T-helper 1 cell treated with Interleukin-12 subunit alpha and Interleukin-12 subunit beta and Interleukin-4 antibody, amounts not matched to agents 30 ng/mL and 1 ng/mL, for 36 hours (primary cell): ENCODE measurements at regions not wholly inside any gene's neighbourhood (a gene's known extent, or its start where the extent isn't known, plus 50 kb on each side); places are given as distances from the start of the nearest gene placed in this dataset.

Experiments
- intact Hi-C: fragments of 100-400 bp; cut with micrococcal nuclease; formaldehyde crosslinking; loops from one replicate; pipeline ENCODE4 v1.15.1; 2024

- intact Hi-C loops: no loop called here
These were observed 49.9 kb upstream of the COL21A1 start for GRCh38 chr6:56297022-56297989.
